H1 (cell line): ENCODE measurements at regions not wholly inside any gene's neighbourhood (a gene's known extent, or its start where the extent isn't known, plus 50 kb on each side); places are given as distances from the start of the nearest gene placed in this dataset.

Source experiments
- CREB1 ChIP-seq: IDR thresholded peaks from 2 replicates; pipeline ENCODE4 v1.6.1; 2012; ENCODE audit warnings: inconsistent platforms
- CTBP2 ChIP-seq: IDR thresholded peaks from 2 replicates; pipeline ENCODE4 v1.7.0; 2011; ENCODE audit warnings: borderline replicate concordance, mild to moderate bottlenecking, moderate library complexity, mixed read lengths, low read length; ENCODE audit not compliant: insufficient read depth, insufficient read length
- GTF2F1 ChIP-seq: IDR thresholded peaks from 2 replicates; pipeline ENCODE4 v1.6.1; 2012; ENCODE audit warnings: low read depth, low read length, improper control_type of control experiment, borderline replicate concordance
- HDAC2 ChIP-seq, 2 experiments: fragments of 300-600 bp in 1 of 2; sonication (generic) in 1 of 2; IDR thresholded peaks; 2 replicates each; pipeline ENCODE4 v1.6.1; 2011 to 2012; ENCODE audit warnings: low read depth in 2 of 2, low read length in 2 of 2, mild to moderate bottlenecking in 2 of 2, moderate library complexity in 2 of 2, borderline replicate concordance in 1 of 2, inconsistent platforms in 1 of 2
- RXRA ChIP-seq: IDR thresholded peaks from 2 replicates; pipeline ENCODE4 v1.6.1; 2011; ENCODE audit warnings: low read depth, mild to moderate bottlenecking, low read length, moderate library complexity; ENCODE audit not compliant: insufficient read depth
- SP2 ChIP-seq: IDR thresholded peaks from 2 replicates; pipeline ENCODE4 v1.6.1; 2012; ENCODE audit warnings: mild to moderate bottlenecking, low read length, inconsistent platforms
- TF ChIP-seq, protein P1 (sequence below): fragments of 300-600 bp; sonication (generic); IDR thresholded peaks from 2 replicates; pipeline ENCODE4 v1.7.1; 2012; ENCODE audit warnings: low read length, moderate library complexity, mild to moderate bottlenecking, inconsistent platforms; ENCODE audit not compliant: insufficient replicate concordance
- TF ChIP-seq, protein P2 (sequence below), 3 experiments: IDR thresholded peaks; 1 replicate in 2 of 3; 2 replicates in 1 of 3; pipeline versions ENCODE4 v1.5.1 to v1.6.1; 2011; ENCODE audit warnings: low read length in 3 of 3, mild to moderate bottlenecking in 3 of 3, inconsistent platforms in 2 of 3, low read depth in 1 of 3, moderate library complexity in 1 of 3; ENCODE audit not compliant: insufficient read depth in 1 of 3; ENCODE audit errors: control extremely low read depth in 1 of 3

DNA sequence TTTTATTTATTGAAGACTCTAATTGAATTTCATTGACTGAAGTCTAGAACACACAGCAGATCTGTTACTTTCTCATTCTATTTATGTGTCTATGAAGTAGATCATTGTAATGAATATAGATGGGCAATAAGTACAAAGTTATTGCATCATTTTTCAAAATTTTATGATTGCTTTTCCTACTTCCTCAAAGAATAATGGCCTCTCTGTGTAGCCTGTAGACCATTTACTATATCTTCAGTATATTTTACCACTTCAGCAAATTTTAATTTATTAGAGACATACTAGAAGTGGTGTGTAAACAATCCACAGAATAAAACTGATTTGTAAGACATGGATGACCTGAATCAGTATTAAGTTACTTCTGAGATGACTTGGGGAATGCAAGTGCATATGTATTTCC, 291.7 kb upstream of the FAR2 start (continued):
- TF ChIP-seq, protein P1, sequence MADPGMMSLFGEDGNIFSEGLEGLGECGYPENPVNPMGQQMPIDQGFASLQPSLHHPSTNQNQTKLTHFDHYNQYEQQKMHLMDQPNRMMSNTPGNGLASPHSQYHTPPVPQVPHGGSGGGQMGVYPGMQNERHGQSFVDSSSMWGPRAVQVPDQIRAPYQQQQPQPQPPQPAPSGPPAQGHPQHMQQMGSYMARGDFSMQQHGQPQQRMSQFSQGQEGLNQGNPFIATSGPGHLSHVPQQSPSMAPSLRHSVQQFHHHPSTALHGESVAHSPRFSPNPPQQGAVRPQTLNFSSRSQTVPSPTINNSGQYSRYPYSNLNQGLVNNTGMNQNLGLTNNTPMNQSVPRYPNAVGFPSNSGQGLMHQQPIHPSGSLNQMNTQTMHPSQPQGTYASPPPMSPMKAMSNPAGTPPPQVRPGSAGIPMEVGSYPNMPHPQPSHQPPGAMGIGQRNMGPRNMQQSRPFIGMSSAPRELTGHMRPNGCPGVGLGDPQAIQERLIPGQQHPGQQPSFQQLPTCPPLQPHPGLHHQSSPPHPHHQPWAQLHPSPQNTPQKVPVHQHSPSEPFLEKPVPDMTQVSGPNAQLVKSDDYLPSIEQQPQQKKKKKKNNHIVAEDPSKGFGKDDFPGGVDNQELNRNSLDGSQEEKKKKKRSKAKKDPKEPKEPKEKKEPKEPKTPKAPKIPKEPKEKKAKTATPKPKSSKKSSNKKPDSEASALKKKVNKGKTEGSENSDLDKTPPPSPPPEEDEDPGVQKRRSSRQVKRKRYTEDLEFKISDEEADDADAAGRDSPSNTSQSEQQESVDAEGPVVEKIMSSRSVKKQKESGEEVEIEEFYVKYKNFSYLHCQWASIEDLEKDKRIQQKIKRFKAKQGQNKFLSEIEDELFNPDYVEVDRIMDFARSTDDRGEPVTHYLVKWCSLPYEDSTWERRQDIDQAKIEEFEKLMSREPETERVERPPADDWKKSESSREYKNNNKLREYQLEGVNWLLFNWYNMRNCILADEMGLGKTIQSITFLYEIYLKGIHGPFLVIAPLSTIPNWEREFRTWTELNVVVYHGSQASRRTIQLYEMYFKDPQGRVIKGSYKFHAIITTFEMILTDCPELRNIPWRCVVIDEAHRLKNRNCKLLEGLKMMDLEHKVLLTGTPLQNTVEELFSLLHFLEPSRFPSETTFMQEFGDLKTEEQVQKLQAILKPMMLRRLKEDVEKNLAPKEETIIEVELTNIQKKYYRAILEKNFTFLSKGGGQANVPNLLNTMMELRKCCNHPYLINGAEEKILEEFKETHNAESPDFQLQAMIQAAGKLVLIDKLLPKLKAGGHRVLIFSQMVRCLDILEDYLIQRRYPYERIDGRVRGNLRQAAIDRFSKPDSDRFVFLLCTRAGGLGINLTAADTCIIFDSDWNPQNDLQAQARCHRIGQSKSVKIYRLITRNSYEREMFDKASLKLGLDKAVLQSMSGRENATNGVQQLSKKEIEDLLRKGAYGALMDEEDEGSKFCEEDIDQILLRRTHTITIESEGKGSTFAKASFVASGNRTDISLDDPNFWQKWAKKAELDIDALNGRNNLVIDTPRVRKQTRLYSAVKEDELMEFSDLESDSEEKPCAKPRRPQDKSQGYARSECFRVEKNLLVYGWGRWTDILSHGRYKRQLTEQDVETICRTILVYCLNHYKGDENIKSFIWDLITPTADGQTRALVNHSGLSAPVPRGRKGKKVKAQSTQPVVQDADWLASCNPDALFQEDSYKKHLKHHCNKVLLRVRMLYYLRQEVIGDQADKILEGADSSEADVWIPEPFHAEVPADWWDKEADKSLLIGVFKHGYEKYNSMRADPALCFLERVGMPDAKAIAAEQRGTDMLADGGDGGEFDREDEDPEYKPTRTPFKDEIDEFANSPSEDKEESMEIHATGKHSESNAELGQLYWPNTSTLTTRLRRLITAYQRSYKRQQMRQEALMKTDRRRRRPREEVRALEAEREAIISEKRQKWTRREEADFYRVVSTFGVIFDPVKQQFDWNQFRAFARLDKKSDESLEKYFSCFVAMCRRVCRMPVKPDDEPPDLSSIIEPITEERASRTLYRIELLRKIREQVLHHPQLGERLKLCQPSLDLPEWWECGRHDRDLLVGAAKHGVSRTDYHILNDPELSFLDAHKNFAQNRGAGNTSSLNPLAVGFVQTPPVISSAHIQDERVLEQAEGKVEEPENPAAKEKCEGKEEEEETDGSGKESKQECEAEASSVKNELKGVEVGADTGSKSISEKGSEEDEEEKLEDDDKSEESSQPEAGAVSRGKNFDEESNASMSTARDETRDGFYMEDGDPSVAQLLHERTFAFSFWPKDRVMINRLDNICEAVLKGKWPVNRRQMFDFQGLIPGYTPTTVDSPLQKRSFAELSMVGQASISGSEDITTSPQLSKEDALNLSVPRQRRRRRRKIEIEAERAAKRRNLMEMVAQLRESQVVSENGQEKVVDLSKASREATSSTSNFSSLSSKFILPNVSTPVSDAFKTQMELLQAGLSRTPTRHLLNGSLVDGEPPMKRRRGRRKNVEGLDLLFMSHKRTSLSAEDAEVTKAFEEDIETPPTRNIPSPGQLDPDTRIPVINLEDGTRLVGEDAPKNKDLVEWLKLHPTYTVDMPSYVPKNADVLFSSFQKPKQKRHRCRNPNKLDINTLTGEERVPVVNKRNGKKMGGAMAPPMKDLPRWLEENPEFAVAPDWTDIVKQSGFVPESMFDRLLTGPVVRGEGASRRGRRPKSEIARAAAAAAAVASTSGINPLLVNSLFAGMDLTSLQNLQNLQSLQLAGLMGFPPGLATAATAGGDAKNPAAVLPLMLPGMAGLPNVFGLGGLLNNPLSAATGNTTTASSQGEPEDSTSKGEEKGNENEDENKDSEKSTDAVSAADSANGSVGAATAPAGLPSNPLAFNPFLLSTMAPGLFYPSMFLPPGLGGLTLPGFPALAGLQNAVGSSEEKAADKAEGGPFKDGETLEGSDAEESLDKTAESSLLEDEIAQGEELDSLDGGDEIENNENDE = no peak
- TF ChIP-seq HDAC2 (IDR thresholded peaks at IDR 0.05; ENCODE audit: borderline replicate concordance in 1 of 2, low read depth in 2 of 2, low read length in 2 of 2) = no peak
- no peak for TF ChIP-seq CTBP2
- TF ChIP-seq RXRA = no peak
- TF ChIP-seq SP2 = no peak
- TF ChIP-seq, protein P2, sequence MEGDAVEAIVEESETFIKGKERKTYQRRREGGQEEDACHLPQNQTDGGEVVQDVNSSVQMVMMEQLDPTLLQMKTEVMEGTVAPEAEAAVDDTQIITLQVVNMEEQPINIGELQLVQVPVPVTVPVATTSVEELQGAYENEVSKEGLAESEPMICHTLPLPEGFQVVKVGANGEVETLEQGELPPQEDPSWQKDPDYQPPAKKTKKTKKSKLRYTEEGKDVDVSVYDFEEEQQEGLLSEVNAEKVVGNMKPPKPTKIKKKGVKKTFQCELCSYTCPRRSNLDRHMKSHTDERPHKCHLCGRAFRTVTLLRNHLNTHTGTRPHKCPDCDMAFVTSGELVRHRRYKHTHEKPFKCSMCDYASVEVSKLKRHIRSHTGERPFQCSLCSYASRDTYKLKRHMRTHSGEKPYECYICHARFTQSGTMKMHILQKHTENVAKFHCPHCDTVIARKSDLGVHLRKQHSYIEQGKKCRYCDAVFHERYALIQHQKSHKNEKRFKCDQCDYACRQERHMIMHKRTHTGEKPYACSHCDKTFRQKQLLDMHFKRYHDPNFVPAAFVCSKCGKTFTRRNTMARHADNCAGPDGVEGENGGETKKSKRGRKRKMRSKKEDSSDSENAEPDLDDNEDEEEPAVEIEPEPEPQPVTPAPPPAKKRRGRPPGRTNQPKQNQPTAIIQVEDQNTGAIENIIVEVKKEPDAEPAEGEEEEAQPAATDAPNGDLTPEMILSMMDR (IDR thresholded peaks at IDR 0.05; ENCODE audit: control extremely low read depth in 1 of 3, insufficient read depth in 1 of 3, low read depth in 1 of 3, low read length in 3 of 3) = no peak
- TF ChIP-seq CREB1 = no peak
- TF ChIP-seq GTF2F1 = no peak
